GM18517 (cell line): ENCODE measurements at regions not wholly inside any gene's neighbourhood (a gene's known extent, or its start where the extent isn't known, plus 50 kb on each side); places are given as distances from the start of the nearest gene placed in this dataset.

ENCODE experiments used
- ATAC-seq: cut with Tn5 transposase; IDR thresholded peaks from one replicate; pipeline ENCODE4 v1.9.1; 2021; ENCODE audit warnings: mild to moderate bottlenecking, moderate library complexity; ENCODE audit not compliant: unreplicated experiment

GRCh38 chr14:34138175-34138574 is 187.3 kb upstream of the EGLN3 start:
- no peak for ATAC-seq

- ATAC-seq: no peak
Observed at GRCh38 chr14:34137001-34137745, 186.3 kb upstream of the EGLN3 start.

- no peak for ATAC-seq
Observed at GRCh38 chr14:34135492-34135891, 184.6 kb upstream of the EGLN3 start.

- ATAC-seq: no peak
Observed at GRCh38 chr14:34134484-34134883, 183.6 kb upstream of the EGLN3 start.

GRCh38 chr14:34129927-34130552 is 179.2 kb upstream of the EGLN3 start:
- ATAC-seq: no peak

GRCh38 chr14:34128665-34129064 is 177.8 kb upstream of the EGLN3 start:
- ATAC-seq: no peak

GRCh38 chr14:34126586-34126985 is 175.7 kb upstream of the EGLN3 start:
- no peak for ATAC-seq

GRCh38 chr14:34124585-34124984 is 173.7 kb upstream of the EGLN3 start:
- no peak for ATAC-seq

- ATAC-seq: no peak
Observed at GRCh38 chr14:34122650-34123049, 171.8 kb upstream of the EGLN3 start.

GRCh38 chr14:34122081-34122480 is 171.2 kb upstream of the EGLN3 start:
- ATAC-seq: no peak

GRCh38 chr14:34120185-34120977 is 169.5 kb upstream of the EGLN3 start:
- no peak for ATAC-seq

GRCh38 chr14:34119107-34119858 is 168.4 kb upstream of the EGLN3 start:
- no peak for ATAC-seq

GRCh38 chr14:34113991-34114390 is 163.1 kb upstream of the EGLN3 start:
- no peak for ATAC-seq

GRCh38 chr14:34113005-34113511 is 162.2 kb upstream of the EGLN3 start:
- ATAC-seq: no peak

GRCh38 chr14:34111953-34112352 is 161.1 kb upstream of the EGLN3 start:
- ATAC-seq: no peak

- no peak for ATAC-seq
Observed at GRCh38 chr14:34111505-34111904, 160.6 kb upstream of the EGLN3 start.

- no peak for ATAC-seq
Observed at GRCh38 chr14:34110531-34110930, 159.7 kb upstream of the EGLN3 start.

GRCh38 chr14:34107441-34107840 is 156.6 kb upstream of the EGLN3 start:
- ATAC-seq: no peak

GRCh38 chr14:34106310-34106709 is 155.4 kb upstream of the EGLN3 start:
- no peak for ATAC-seq

- ATAC-seq: no peak
Observed at GRCh38 chr14:34104489-34105397, 153.9 kb upstream of the EGLN3 start.
